ENCODE measurements at regions not wholly inside any gene's neighbourhood (a gene's known extent, or its start where the extent isn't known, plus 50 kb on each side); places are given as distances from the start of the nearest gene placed in this dataset.
A peak's percentile ranks its signal among the peaks of the same experiment; 100 is the strongest.

GRCh38 chr13:24016046-24016445 lies 118.7 kb upstream of the C1QTNF9B start:
- H3K27ac Mint-ChIP-seq, result no peak overlapping the region
- no peak for ATAC-seq
- no peaks in the 10 kb centered on the region for H3K27me3 Mint-ChIP-seq
- no peaks in the 10 kb centered on the region for H3K9me3 Mint-ChIP-seq
- H3K4me1 Mint-ChIP-seq (ENCODE audit: low read depth), result no peaks in the 10 kb centered on the region
- H3K4me3 Mint-ChIP-seq, result no peak overlapping the region
- DNase-seq, result no peak
- ChIA-PET POLR2A (no interaction called here), CTCF (interaction anchor here (1.6 to 2.4 kb wide), 2 partner anchors 204 to 213 kb away, joined by 5 to 8 read pairs; no protein-coding TSS in a partner anchor)
- H3K36me3 Mint-ChIP-seq (ENCODE audit: low read depth), result no peaks in the 10 kb centered on the region
- no peak for TF ChIP-seq CTCF (IDR thresholded peaks at IDR 0.05)
- intact Hi-C loops (cut with micrococcal nuclease), result no loop called here

GRCh38 chr13:24022568-24022967 lies 125.3 kb upstream of the C1QTNF9B start:
- CTCF ChIA-PET, result interaction anchor here (1.0 to 4.3 kb wide), 7 partner anchors 9 to 206 kb away, joined by 3 to 17 read pairs (median 5); no protein-coding TSS in a partner anchor
- Mint-ChIP-seq H3K4me3 (no peak overlapping the region), H3K9me3 (no peaks in the 10 kb centered on the region), H3K27ac (peak overlapping the region; percentile 38), H3K36me3 (ENCODE audit: low read depth) (no peaks in the 10 kb centered on the region), H3K4me1 (ENCODE audit: low read depth) (peaks cover 8% of the 10 kb centered on the region), H3K27me3 (no peaks in the 10 kb centered on the region)
- peak; percentile 49 for DNase-seq
- POLR2A ChIA-PET, result interaction anchor here (1.4 kb wide), 1 partner anchor 13 kb away, joined by 3 read pairs; no protein-coding TSS in a partner anchor
- no peak for TF ChIP-seq CTCF (IDR thresholded peaks at IDR 0.05)
- ATAC-seq, result peak; percentile 55
- intact Hi-C loops (cut with micrococcal nuclease), result no loop called here

- no peak overlapping the region for H3K4me3 Mint-ChIP-seq
- no peak overlapping the region for H3K27ac Mint-ChIP-seq
- ChIA-PET CTCF (interaction anchor here (1.0 to 4.3 kb wide), 6 partner anchors 9 to 206 kb away, joined by 3 to 17 read pairs (median 7); no protein-coding TSS in a partner anchor), POLR2A (interaction anchor here (1.4 kb wide), 1 partner anchor 12 kb away, joined by 3 read pairs; no protein-coding TSS in a partner anchor)
- peaks cover 8% of the 10 kb centered on the region for H3K4me1 Mint-ChIP-seq (ENCODE audit: low read depth)
- H3K36me3 Mint-ChIP-seq (ENCODE audit: low read depth), result no peaks in the 10 kb centered on the region
- no peaks in the 10 kb centered on the region for H3K9me3 Mint-ChIP-seq
- DNase-seq (no peak), ATAC-seq (no peak)
- H3K27me3 Mint-ChIP-seq, result no peaks in the 10 kb centered on the region
- TF ChIP-seq CTCF (IDR thresholded peaks at IDR 0.05), result no peak
- intact Hi-C loops (cut with micrococcal nuclease), result no loop called here
Observed at GRCh38 chr13:24023073-24023472, 125.8 kb upstream of the C1QTNF9B start.

- Mint-ChIP-seq H3K4me3 (no peak overlapping the region), H3K36me3 (ENCODE audit: low read depth) (no peaks in the 10 kb centered on the region), H3K9me3 (peaks cover 2% of the 10 kb centered on the region), H3K4me1 (ENCODE audit: low read depth) (peaks cover 6% of the 10 kb centered on the region), H3K27ac (no peak overlapping the region), H3K27me3 (peaks cover 7% of the 10 kb centered on the region)
- TF ChIP-seq CTCF (IDR thresholded peaks at IDR 0.05), result no peak
- ATAC-seq (no peak), DNase-seq (no peak)
- ChIA-PET POLR2A (no interaction called here), CTCF (no interaction called here)
- intact Hi-C loops (cut with micrococcal nuclease), result no loop called here
Observed at GRCh38 chr13:24027494-24027893, 130.2 kb upstream of the C1QTNF9B start.

GRCh38 chr13:24032252-24032651 lies 128.3 kb upstream of the SPATA13 start:
- H3K4me3 Mint-ChIP-seq, result no peak overlapping the region
- H3K9me3 Mint-ChIP-seq, result peaks cover 2% of the 10 kb centered on the region
- no peak for ATAC-seq
- CTCF ChIA-PET, result interaction anchor here (1.2 to 1.6 kb wide), 3 partner anchors 10 to 22 kb away, joined by 3 to 6 read pairs (median 5); no protein-coding TSS in a partner anchor
- POLR2A ChIA-PET, result no interaction called here
- intact Hi-C loops (cut with micrococcal nuclease), result no loop called here
- H3K36me3 Mint-ChIP-seq (ENCODE audit: low read depth), result no peaks in the 10 kb centered on the region
- H3K4me1 Mint-ChIP-seq (ENCODE audit: low read depth), result no peaks in the 10 kb centered on the region
- no peak overlapping the region for H3K27ac Mint-ChIP-seq
- H3K27me3 Mint-ChIP-seq, result peaks cover 11% of the 10 kb centered on the region
- no peak for DNase-seq
- TF ChIP-seq CTCF (IDR thresholded peaks at IDR 0.05), result no peak
